ENCODE measurements at regions not wholly inside any gene's neighbourhood (a gene's known extent, or its start where the extent isn't known, plus 50 kb on each side); places are given as distances from the start of the nearest gene placed in this dataset.

DNA sequence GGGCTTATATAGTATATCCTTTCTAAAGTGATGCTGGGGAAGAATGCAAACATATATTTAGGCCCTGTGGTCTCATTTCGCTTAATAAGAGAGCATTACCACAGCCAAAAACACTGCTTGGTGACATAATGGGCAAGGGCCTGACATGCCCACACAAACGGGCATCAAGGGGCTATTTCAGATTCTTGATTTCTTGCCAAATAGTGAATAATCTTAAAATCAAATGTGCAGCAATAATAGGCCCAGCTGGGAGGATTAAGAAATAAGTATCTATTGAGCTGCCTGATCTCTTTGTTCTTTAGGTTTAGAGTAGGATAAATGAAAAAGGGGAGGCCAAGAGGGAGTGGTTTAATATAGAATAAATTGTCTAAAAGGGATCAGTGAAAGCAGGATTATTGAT is 241.0 kb upstream of the GBE1 start:
- no peak for TF ChIP-seq FOXM1 (IDR thresholded peaks at IDR 0.05; ENCODE audit: borderline replicate concordance)
- no peak for TF ChIP-seq BHLHE40 (IDR thresholded peaks at IDR 0.05; ENCODE audit: borderline replicate concordance)
- TF ChIP-seq SP1 (IDR thresholded peaks at IDR 0.05), result no peak
- no peak for TF ChIP-seq HDGF (IDR thresholded peaks at IDR 0.05; ENCODE audit: borderline replicate concordance)

Data from HEK293T (cell line).